ENCODE measurements at regions not wholly inside any gene's neighbourhood (a gene's known extent, or its start where the extent isn't known, plus 50 kb on each side); places are given as distances from the start of the nearest gene placed in this dataset.
"Not testable (repeated sequence)": the region's sequence is repeated elsewhere in the genome, so short reads cannot be mapped to it uniquely, and the experiment has no call there.

- Histone ChIP-seq H3K36me3 (ENCODE audit: control insufficient read depth in 4 of 4, insufficient read depth in 3 of 4, low read depth in 1 of 4, low read length in 3 of 4) (no peaks in the 10 kb centered on the region), H3K9me3 (ENCODE audit: control insufficient read depth in 4 of 4, low read length in 3 of 4) (no peaks in the 10 kb centered on the region), H3K9ac (ENCODE audit: low read depth in 1 of 2, low read length in 2 of 2) (no peak overlapping the region), H3K27ac (ENCODE audit: low read depth in 1 of 2, low read length in 2 of 2) (no peak overlapping the region), H3K4me1 (ENCODE audit: control insufficient read depth in 4 of 4, insufficient read depth in 4 of 4, low read length in 3 of 4) (no peaks in the 10 kb centered on the region), H3K4me3 (ENCODE audit: low read depth in 1 of 3, low read length in 3 of 3) (no peak overlapping the region), H3K27me3 (ENCODE audit: control insufficient read depth in 4 of 4, insufficient read depth in 4 of 4, low read length in 3 of 4) (no peaks in the 10 kb centered on the region)
- no peak for DNase-seq (ENCODE audit: low spot score)
- TF ChIP-seq GABPA (IDR thresholded peaks at IDR 0.05 in 1 of 2, conservative IDR thresholded peaks at IDR 0.05 in 1 of 2) (no peak), TAF1 (conservative IDR thresholded peaks at IDR 0.05) (no peak), EGR1 (IDR thresholded peaks at IDR 0.05; ENCODE audit: low read depth in 2 of 2) (no peak), ATF3 (IDR thresholded peaks at IDR 0.05) (no peak), FOXA2 (IDR thresholded peaks at IDR 0.05) (no peak), NR2F2 (IDR thresholded peaks at IDR 0.05) (no peak), ZBTB33 (IDR thresholded peaks at IDR 0.05) (no peak)
- 58% methylated on average over 2 of the region's 2 CpGs for WGBS
Measured at GRCh38 chr5:33129309-33129708, 311.5 kb upstream of the TARS1 start.

- 68% methylated on average over 1 of the region's 1 CpG for WGBS
- no peaks in the 10 kb centered on the region for H3K4me1 ChIP-seq (ENCODE audit: control insufficient read depth in 4 of 4, insufficient read depth in 4 of 4, low read length in 3 of 4)
Measured at GRCh38 chr5:33136785-33137184, 304.0 kb upstream of the TARS1 start.

GRCh38 chr5:33138145-33138544 lies 302.6 kb upstream of the TARS1 start:
- H3K27me3 ChIP-seq (ENCODE audit: control insufficient read depth in 4 of 4, insufficient read depth in 4 of 4, low read length in 3 of 4); H3K4me3 ChIP-seq (ENCODE audit: low read depth in 1 of 3, low read length in 3 of 3); H3K27ac ChIP-seq (ENCODE audit: low read depth in 1 of 2, low read length in 2 of 2); H3K4me1 ChIP-seq (ENCODE audit: control insufficient read depth in 4 of 4, insufficient read depth in 4 of 4, low read length in 3 of 4); H3K9me3 ChIP-seq (ENCODE audit: control insufficient read depth in 4 of 4, low read length in 3 of 4); DNase-seq (ENCODE audit: low spot score); H3K9ac ChIP-seq (ENCODE audit: low read depth in 1 of 2, low read length in 2 of 2); H3K36me3 ChIP-seq (ENCODE audit: control insufficient read depth in 4 of 4, insufficient read depth in 3 of 4, low read depth in 1 of 4, low read length in 3 of 4): not testable (repeated sequence)
- WGBS: 79% methylated on average over 4 of the region's 4 CpGs

More at GRCh38 chr5:33136785-33137184, 304.0 kb upstream of the TARS1 start:
- no peaks in the 10 kb centered on the region for H3K36me3 ChIP-seq (ENCODE audit: control insufficient read depth in 4 of 4, insufficient read depth in 3 of 4, low read depth in 1 of 4, low read length in 3 of 4)
- no peak for DNase-seq (ENCODE audit: low spot score)
- peaks cover 0 to 3% (median 0%) of the 10 kb centered on the region in 4 donors for H3K9me3 ChIP-seq (ENCODE audit: control insufficient read depth in 4 of 4, low read length in 3 of 4)
- no peak overlapping the region for H3K27ac ChIP-seq (ENCODE audit: low read depth in 1 of 2, low read length in 2 of 2)
- TF ChIP-seq HNF4G (IDR thresholded peaks at IDR 0.05): no peak
- no peak for TF ChIP-seq NR2F2 (IDR thresholded peaks at IDR 0.05)
- TF ChIP-seq SP1 (IDR thresholded peaks at IDR 0.05): no peak
- no peak for TF ChIP-seq TAF1 (conservative IDR thresholded peaks at IDR 0.05)
- no peaks in the 10 kb centered on the region for H3K27me3 ChIP-seq (ENCODE audit: control insufficient read depth in 4 of 4, insufficient read depth in 4 of 4, low read length in 3 of 4)
- no peak overlapping the region for H3K9ac ChIP-seq (ENCODE audit: low read depth in 1 of 2, low read length in 2 of 2)
- no peak overlapping the region for H3K4me3 ChIP-seq (ENCODE audit: low read depth in 1 of 3, low read length in 3 of 3)

DNA sequence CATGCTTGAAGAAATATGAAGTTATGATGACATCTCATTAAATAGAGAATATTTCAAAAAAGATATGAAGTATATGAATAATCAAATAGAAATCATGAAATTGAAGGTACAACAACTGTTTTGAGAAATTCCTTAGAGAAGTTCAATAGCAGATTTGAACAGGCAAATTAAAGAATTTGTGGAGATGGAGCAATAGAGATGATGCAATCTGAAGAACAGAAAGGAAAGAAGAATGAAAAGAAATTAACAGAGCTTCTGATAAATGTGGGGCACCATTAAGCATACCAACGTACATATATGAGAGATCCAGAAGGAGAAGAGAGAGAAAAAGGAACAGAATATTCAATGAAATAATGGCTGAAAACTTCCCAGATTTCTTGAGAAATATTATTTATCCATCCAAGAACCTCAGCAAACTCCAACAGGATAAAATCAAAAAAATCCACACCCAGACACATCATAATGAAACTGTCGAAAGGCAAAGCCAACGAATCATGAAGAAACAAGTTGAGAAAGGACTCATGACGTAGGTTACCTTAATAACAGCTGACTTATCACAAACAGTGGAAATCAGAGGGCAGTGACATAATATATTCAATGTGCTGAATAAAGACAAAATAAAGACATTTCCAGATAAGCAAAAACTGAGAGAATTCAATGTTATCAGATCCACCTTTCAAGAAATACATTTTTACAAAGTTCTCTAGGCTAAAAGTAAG lies 297.2 kb upstream of the TARS1 start:
- Histone ChIP-seq H3K9ac (ENCODE audit: low read depth in 1 of 2, low read length in 2 of 2) (no peak overlapping the region), H3K9me3 (ENCODE audit: control insufficient read depth in 4 of 4, low read length in 3 of 4) (no peaks in the 10 kb centered on the region), H3K36me3 (ENCODE audit: control insufficient read depth in 4 of 4, insufficient read depth in 3 of 4, low read depth in 1 of 4, low read length in 3 of 4) (no peaks in the 10 kb centered on the region), H3K27ac (ENCODE audit: low read depth in 1 of 2, low read length in 2 of 2) (no peak overlapping the region), H3K27me3 (ENCODE audit: control insufficient read depth in 4 of 4, insufficient read depth in 4 of 4, low read length in 3 of 4) (no peaks in the 10 kb centered on the region), H3K4me1 (ENCODE audit: control insufficient read depth in 4 of 4, insufficient read depth in 4 of 4, low read length in 3 of 4) (peaks cover 0 to 9% (median 4%) of the 10 kb centered on the region in 4 donors), H3K4me3 (ENCODE audit: low read depth in 1 of 3, low read length in 3 of 3) (no peak overlapping the region)
- 95% methylated on average over 4 of the region's 4 CpGs for WGBS
- no peak for TF ChIP-seq RXRA (IDR thresholded peaks at IDR 0.05)
- TF ChIP-seq REST (IDR thresholded peaks at IDR 0.05): no peak
- no peak for TF ChIP-seq FOXA1 (IDR thresholded peaks at IDR 0.05)
- no peak for TF ChIP-seq NR2F2 (IDR thresholded peaks at IDR 0.05)
- TF ChIP-seq JUND (IDR thresholded peaks at IDR 0.05): no peak
- no peak for TF ChIP-seq MAX (IDR thresholded peaks at IDR 0.05)
- TF ChIP-seq RAD21 (IDR thresholded peaks at IDR 0.05): no peak
- no peak for TF ChIP-seq GABPA (IDR thresholded peaks at IDR 0.05 in 1 of 2, conservative IDR thresholded peaks at IDR 0.05 in 1 of 2)
- no peak for DNase-seq (ENCODE audit: low spot score)
